ENCODE measurements at regions not wholly inside any gene's neighbourhood (a gene's known extent, or its start where the extent isn't known, plus 50 kb on each side); places are given as distances from the start of the nearest gene placed in this dataset.

DNA sequence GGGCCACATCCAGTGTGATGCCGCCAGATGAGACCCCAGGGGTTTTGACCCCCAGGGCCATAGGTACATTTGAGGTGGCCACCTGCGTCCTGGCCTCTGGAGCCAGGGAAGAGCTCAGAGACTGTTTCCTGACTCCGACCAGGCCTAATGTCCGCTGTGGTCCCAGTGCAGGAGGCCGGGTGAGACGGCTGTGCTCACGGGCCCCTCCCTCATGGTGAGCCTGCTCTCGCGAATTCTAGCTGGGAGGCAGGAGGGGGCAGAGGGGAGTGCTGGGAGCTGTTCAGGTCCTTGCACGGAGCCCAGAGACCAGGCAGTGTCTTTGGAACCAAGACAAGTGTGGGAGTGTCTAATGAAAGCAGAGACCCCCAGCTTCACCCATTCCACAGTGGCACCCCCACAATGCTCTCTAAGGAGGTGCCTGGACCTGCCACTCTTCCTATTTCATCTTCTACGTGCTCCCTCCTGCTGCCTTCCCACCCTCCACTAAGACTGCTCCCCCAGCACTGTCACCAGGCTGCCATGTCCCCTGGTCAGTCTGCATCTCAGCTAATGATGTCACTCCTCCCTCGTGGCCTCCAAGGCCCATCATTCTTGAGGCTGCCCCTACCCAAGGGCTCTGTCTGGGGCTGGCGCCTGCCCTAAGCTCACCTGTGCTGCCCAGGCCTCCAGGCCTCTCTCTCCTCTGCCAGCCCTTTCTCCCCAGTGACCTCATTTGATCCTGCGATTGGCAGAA, 256.3 kb upstream of the C1orf174 start:
- TF ChIP-seq, protein P1, sequence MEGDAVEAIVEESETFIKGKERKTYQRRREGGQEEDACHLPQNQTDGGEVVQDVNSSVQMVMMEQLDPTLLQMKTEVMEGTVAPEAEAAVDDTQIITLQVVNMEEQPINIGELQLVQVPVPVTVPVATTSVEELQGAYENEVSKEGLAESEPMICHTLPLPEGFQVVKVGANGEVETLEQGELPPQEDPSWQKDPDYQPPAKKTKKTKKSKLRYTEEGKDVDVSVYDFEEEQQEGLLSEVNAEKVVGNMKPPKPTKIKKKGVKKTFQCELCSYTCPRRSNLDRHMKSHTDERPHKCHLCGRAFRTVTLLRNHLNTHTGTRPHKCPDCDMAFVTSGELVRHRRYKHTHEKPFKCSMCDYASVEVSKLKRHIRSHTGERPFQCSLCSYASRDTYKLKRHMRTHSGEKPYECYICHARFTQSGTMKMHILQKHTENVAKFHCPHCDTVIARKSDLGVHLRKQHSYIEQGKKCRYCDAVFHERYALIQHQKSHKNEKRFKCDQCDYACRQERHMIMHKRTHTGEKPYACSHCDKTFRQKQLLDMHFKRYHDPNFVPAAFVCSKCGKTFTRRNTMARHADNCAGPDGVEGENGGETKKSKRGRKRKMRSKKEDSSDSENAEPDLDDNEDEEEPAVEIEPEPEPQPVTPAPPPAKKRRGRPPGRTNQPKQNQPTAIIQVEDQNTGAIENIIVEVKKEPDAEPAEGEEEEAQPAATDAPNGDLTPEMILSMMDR (IDR thresholded peaks at IDR 0.05): no peak
- no peak for TF ChIP-seq POLR2A (IDR thresholded peaks at IDR 0.05)
